Activated CD4-positive, alpha-beta T cell treated with anti-CD3 and anti-CD28 coated beads, Interleukin-2, amount 50 U/mL, for 24 hours (primary cell): ENCODE measurements at regions not wholly inside any gene's neighbourhood (a gene's known extent, or its start where the extent isn't known, plus 50 kb on each side); places are given as distances from the start of the nearest gene placed in this dataset.

Experiments used
- DNase-seq, 2 donors: peaks; one replicate each; pipeline ENCODE4 v3.0.0-alpha.2; 2020; ENCODE audit warnings: low read depth in 1 of 2, low spot score in 1 of 2

- DNase-seq = no peak
Measured at GRCh38 chr2:145028101-145028920, 508.4 kb upstream of the ZEB2 start.

- no peak for DNase-seq
Measured at GRCh38 chr2:145026456-145027455, 506.8 kb upstream of the ZEB2 start.

DNA sequence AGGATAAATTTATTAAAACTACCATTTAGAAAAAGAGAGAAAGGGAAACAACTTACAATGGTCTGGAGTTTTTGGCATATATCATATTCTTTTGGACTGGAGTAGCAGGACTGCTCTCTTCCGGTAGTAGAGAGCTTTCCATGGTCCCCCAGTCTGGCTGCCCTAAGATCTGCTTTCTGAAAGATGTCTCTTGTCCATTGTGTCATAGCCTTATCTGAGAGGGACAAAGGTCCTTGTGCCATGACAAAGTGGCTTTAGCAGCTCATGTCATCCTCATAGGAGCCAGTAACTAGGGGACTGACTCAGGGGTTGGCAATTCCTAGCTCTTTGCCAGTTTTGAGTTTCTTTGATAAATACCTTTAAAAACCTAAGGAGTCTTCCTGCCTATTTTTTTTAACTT is 505.5 kb upstream of the ZEB2 start:
- DNase-seq = no peak

DNA sequence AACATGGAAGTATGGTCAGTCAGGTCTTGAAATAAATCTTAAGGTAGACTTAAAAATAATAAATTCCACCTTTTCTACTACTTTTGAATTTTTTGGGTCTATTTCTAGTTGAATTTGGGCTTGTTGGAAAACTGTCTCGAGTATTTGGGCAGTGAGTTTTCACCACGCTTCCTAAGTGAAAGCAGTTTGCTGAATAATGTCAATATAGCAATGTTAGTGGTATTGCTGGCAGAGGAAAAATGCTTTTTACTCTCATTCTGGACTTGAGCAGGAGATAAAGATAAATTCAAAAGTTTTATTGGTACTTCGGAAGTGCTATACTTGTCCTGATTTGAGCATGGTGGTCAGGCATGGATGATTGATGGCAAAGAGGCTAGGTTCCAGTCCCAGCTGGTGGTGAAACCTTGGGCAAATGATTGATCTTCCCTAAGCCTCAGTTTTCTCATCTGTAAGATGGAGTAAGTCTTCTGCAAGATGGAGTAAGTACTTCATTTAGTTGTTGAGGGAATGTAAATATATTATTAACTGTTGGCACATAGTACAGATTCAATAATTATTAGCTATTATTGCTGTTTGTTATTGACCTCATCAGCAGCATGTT is 503.5 kb upstream of the ZEB2 start:
- no peak for DNase-seq

DNA sequence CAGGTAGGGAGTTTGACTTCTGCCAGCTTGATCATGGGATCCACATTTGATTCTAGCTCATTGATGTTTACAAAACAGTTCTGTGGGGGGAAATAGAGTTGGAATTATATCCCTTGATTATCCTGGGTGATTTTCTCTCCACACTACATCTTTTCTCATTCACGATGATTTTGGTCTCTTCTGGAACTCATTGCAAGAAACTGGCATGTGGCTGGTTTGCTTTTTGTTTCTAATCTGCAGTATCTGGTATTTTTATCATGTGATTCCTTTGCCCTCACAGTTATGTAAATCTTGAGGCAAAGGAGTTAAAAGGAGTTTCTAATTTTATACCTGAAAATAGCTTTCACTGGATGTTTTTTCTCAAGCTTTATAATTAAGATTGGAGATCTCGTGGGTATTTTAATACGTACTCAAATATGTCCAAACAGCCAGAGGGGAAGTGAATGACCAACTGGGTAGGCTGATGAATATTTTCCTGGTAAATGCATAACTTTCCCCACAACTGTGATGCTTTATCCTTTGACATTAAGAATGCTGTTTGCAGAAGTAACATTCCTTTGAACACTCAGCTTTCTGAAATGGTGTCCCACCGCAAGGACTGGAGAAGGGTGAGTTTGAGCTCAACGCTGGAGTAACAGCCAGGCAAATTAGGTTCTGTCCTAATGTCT is 502.9 kb upstream of the ZEB2 start:
- DNase-seq = no peak

GRCh38 chr2:145021962-145022665 is 502.2 kb upstream of the ZEB2 start:
- no peak for DNase-seq

GRCh38 chr2:145020694-145021093 is 500.8 kb upstream of the ZEB2 start:
- no peak for DNase-seq

GRCh38 chr2:145020139-145020538 is 500.2 kb upstream of the ZEB2 start:
- DNase-seq = no peak

DNA sequence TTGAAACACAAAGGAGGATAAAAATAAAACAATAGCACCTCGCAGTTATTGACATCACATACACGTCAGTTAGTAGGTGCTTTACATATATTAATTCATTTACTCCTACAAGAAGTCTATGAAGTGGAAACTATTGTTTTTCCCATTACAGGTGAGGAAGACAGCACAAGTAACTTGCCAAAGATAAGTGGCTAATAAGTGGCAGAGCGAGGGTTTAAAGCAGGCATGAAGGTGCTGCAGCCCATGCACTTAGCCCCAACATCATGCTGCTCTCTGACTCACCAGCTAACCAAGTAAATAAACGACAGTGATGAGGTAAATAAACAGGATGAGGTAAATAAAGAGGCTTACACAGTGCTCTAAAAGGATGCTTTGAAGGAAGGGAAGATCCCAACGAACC is 498.6 kb upstream of the ZEB2 start:
- no peak for DNase-seq

- no peak for DNase-seq
Measured at GRCh38 chr2:145017149-145017548, 497.2 kb upstream of the ZEB2 start.

DNA sequence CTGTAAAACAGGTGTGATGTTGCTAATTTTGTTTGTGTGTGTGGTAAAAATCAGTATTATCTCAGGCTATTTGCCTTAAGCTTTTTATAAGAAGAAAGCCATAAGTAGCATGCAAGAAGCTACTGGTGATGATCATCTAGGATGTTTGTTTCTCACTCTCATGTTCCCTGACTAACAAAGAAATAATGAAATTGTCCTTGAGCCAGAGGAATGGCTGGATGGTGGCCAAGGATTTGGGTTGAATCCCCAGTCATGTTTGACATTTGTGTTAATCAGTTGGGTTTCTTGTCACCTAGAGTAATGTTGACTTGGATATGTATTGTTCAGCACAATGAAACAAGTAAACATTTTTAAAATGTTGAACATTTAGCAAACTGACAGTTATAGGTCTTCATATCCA is 496.8 kb upstream of the ZEB2 start:
- DNase-seq = no peak

DNA sequence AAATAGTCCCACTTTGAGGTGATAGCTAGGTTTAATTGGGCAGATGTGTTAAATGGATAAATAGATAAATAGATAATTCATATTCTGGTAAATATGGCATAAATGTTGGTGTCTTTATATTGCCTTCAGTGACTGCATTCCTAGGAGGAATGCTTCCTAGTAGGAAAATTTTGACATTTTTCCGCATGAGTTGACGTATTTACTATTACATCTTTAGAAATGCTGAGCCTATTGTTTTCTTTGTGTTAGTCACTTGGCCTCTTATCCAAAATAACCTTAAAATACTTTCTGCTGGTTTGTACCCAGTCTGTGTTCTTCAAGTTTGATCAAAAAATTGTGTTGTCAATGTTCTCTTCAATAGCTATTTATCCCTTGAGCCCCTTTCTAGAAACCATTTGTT is 495.6 kb upstream of the ZEB2 start:
- DNase-seq = no peak

GRCh38 chr2:145012806-145013205 is 492.9 kb upstream of the ZEB2 start:
- no peak for DNase-seq

DNA sequence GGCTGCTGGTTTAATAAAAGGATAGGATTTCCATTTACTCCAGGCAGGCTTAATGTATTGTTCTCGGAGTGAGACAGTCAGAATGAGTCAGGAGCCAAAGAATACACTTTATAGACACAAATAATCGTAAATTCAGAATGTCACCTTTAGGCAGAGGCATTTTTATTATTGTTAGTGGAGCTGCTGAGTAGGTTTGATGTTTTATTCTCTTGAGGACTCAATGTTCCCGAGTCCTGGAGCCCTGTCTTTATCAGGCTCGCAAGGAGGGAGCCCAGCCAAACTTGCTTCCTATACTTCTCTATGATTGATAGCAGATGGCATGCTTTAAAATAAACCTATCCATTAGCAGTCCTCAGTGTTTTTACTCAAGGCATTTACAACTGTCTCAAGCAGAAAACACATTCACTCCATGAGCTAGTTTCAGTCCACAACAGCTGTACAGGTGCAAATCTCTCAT is 492.3 kb upstream of the ZEB2 start:
- no peak for DNase-seq

- DNase-seq = no peak
Measured at GRCh38 chr2:145010635-145011034, 490.7 kb upstream of the ZEB2 start.

DNA sequence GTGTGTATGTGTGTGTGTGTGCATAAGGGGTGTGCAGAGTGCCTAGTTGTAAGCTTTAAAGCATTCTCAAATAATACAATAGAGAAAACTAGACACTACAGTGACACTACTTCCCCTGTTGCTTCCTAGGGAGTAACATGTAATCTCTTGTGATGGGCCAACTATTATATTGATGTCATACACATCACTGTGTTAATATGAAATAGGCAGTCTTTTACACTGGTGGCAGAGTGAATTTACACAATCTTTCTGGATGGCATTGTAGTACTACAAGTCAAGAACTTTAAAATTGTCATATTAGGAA is 488.0 kb upstream of the ZEB2 start:
- DNase-seq = no peak

DNA sequence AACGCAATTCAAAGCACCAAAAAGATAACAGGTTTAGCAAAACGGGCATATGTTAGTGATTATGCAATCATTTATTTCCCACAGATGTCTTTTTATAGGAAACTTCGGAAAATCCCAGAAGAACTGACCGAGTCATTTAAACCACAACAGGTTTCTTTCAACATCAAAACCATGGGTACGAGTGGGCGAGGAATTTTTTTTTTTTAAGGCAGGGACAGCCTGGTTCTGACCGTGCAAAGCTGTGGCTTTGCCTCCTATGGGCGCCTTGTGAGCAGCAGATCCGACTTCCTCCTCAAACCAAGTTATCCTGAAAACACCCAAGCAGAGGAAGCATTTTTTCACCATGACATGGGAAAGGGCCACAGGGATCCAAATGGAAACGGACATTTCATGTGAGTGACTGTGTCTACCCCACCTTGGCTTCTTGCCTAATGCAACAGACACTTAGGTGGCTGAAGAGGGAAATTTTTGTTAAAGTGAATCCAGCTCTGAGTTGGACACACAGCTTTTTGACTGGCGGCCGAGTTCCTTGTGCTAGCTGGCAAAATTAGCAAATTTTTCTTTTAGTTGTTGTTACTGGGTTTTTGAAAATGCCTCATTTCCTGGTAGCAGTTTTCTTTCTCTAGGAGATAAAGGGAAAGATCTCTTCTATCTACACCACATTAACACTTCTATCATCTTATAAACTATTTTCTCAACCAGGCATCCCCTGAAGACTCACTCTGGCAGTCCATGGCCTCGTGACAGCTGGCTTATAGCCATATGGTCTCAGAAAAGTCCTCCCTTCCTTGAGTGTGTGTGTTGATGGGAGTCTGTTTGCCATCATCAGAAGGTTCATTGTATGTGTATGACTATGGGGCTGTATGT is 487.4 kb upstream of the ZEB2 start:
- DNase-seq = no peak

- DNase-seq = no peak
Measured at GRCh38 chr2:145002624-145003023, 482.7 kb upstream of the ZEB2 start.

DNA sequence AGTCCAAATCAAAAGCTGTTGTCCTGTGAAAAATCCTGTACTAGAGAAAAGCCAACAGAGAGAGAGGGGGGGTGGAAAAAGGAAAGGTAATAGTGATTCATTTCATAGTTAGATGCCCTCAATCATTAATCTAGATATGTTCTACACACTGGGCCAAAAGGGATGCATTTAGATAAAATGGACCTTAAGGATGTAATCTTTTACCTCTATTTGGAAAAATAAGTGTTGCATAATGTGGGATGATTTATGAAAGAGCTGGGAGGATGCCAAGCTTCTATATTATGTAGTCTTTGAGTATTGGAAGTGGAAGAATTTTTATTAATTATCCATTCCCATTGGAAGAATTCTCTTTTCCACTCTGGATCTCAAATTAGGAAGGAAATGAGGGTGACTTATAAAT is 480.5 kb upstream of the ZEB2 start:
- DNase-seq = no peak

GRCh38 chr2:144999936-145000335 is 480.0 kb upstream of the ZEB2 start:
- no peak for DNase-seq
